AG04450 (cell line): ENCODE measurements at regions not wholly inside any gene's neighbourhood (a gene's known extent, or its start where the extent isn't known, plus 50 kb on each side); places are given as distances from the start of the nearest gene placed in this dataset.

Experiments
- CTCF ChIA-PET: fragments of 300-600, 350-600 bp; formaldehyde crosslinking; extraction: SDS; loops from one replicate; lab custom pipeline; 2022; ENCODE audit warnings: antibody characterized with exemption, inconsistent platforms; lab: Charles Lee
- POLR2A ChIA-PET: fragments of 350-600 bp; formaldehyde crosslinking; extraction: SDS; loops from one replicate; lab custom pipeline; 2021; ENCODE audit warnings: antibody characterized with exemption, inconsistent platforms; lab: Yijun Ruan, JAX
- DNase-seq: peaks from one replicate; pipeline ENCODE4 v3.0.0-alpha.2; 2011; ENCODE audit warnings: low read depth, low spot score
- H3K27ac ChIP-seq: one replicate; pipeline ENCODE4 v1.5.1; 2012; ENCODE audit warnings: low read depth, low read length, control low read depth
- H3K27me3 ChIP-seq: one replicate; pipeline ENCODE4 v1.6.0; 2012; ENCODE audit warnings: low read length; ENCODE audit not compliant: control insufficient read depth, insufficient read depth
- H3K4me3 ChIP-seq: 2 replicates; pipeline ENCODE4 v1.5.1; 2011; ENCODE audit warnings: mild to moderate bottlenecking, low read depth, low read length, control low read depth
- H3K9me3 ChIP-seq: 2 replicates; pipeline ENCODE4 v1.5.1; 2012; ENCODE audit warnings: low read length; ENCODE audit not compliant: control insufficient read depth, insufficient read depth
- CTCF ChIP-seq: IDR thresholded peaks from 2 replicates; pipeline ENCODE4 v1.5.1; 2011; ENCODE audit warnings: low read depth, low read length, control low read depth, inconsistent platforms

- ChIA-PET CTCF (no interaction called here), POLR2A (no interaction called here)
- Histone ChIP-seq H3K4me3 (no peak overlapping the region), H3K27ac (no peak overlapping the region), H3K27me3 (peaks cover 2% of the 10 kb centered on the region), H3K9me3 (no peaks in the 10 kb centered on the region)
- DNase-seq: no peak
- no peak for TF ChIP-seq CTCF
Measured at GRCh38 chr14:76666746-76667145, 94.5 kb upstream of the VASH1 start.

- CTCF ChIA-PET: no interaction called here
- no peak overlapping the region for H3K27ac ChIP-seq
- no peak overlapping the region for H3K4me3 ChIP-seq
- H3K9me3 ChIP-seq: no peaks in the 10 kb centered on the region
- peaks cover 2% of the 10 kb centered on the region for H3K27me3 ChIP-seq
- no peak for DNase-seq
- no peak for TF ChIP-seq CTCF
- POLR2A ChIA-PET: no interaction called here
Measured at GRCh38 chr14:76669770-76670169, 91.5 kb upstream of the VASH1 start.

- peaks cover 4% of the 10 kb centered on the region for H3K27me3 ChIP-seq
- TF ChIP-seq CTCF: no peak
- CTCF ChIA-PET: no interaction called here
- H3K4me3 ChIP-seq: no peak overlapping the region
- POLR2A ChIA-PET: no interaction called here
- DNase-seq: no peak
- H3K9me3 ChIP-seq: no peaks in the 10 kb centered on the region
- no peak overlapping the region for H3K27ac ChIP-seq
Measured at GRCh38 chr14:76672123-76672522, 89.1 kb upstream of the VASH1 start.

GRCh38 chr14:76673261-76673660 is 88.0 kb upstream of the VASH1 start:
- Histone ChIP-seq H3K4me3 (no peak overlapping the region), H3K9me3 (no peaks in the 10 kb centered on the region), H3K27me3 (peaks cover 4% of the 10 kb centered on the region), H3K27ac (no peak overlapping the region)
- no peak for DNase-seq
- ChIA-PET POLR2A (no interaction called here), CTCF (interaction anchor here (0.8 kb wide), 1 partner anchor 25 kb away, joined by 3 read pairs; no protein-coding TSS in a partner anchor)
- TF ChIP-seq CTCF: no peak

DNA sequence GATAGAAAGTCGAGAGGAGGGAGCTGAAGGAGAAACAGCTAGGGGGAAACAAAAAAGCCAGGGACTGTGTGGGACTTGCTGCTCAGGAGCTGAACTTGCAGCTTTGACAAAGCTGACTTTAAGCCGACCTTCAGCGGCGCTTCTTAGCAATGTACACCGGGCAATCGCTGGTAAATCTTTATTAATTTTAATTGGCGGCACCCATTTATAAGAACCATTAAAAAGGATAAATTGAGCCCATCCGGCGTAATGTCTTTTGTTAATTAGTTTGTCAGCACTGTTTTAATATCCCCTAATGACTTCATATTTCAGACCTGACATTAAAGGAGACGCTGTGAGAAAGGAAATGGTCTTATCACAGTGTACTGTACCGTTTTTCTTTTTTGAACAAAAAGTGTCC is 86.2 kb upstream of the VASH1 start:
- CTCF ChIA-PET: no interaction called here
- no peak for TF ChIP-seq CTCF
- no peak overlapping the region for H3K27ac ChIP-seq
- no peaks in the 10 kb centered on the region for H3K9me3 ChIP-seq
- peaks cover 3% of the 10 kb centered on the region for H3K27me3 ChIP-seq
- no peak for DNase-seq
- H3K4me3 ChIP-seq: no peak overlapping the region
- POLR2A ChIA-PET: no interaction called here
